ENCODE measurements at regions not wholly inside any gene's neighbourhood (a gene's known extent, or its start where the extent isn't known, plus 50 kb on each side); places are given as distances from the start of the nearest gene placed in this dataset.

GRCh38 chr10:81792729-81793128 is 82.3 kb upstream of the NRG3 start:
- DNase-seq (ENCODE audit: low spot score) = no peak

GRCh38 chr10:81806842-81807241 is 68.2 kb upstream of the NRG3 start:
- DNase-seq (ENCODE audit: low spot score) = no peak

- no peak for DNase-seq (ENCODE audit: low spot score)
Measured at GRCh38 chr10:81814842-81815241, 60.2 kb upstream of the NRG3 start.

- no peak for DNase-seq (ENCODE audit: low spot score)
Measured at GRCh38 chr10:81817596-81818170, 57.3 kb upstream of the NRG3 start.

GRCh38 chr10:81820418-81820817 is 54.6 kb upstream of the NRG3 start:
- DNase-seq (ENCODE audit: low spot score) = no peak
